T-helper 2 cell (primary cell): ENCODE measurements at regions not wholly inside any gene's neighbourhood (a gene's known extent, or its start where the extent isn't known, plus 50 kb on each side); places are given as distances from the start of the nearest gene placed in this dataset.
"Not testable (repeated sequence)": the region's sequence is repeated elsewhere in the genome, so short reads cannot be mapped to it uniquely, and the experiment has no call there.

ENCODE experiments used
- DNase-seq, 5 experiments: peaks; one replicate each; pipeline versions ENCODE4 v3.0.0 to v3.0.0-alpha.2; 2012 to 2022

DNA sequence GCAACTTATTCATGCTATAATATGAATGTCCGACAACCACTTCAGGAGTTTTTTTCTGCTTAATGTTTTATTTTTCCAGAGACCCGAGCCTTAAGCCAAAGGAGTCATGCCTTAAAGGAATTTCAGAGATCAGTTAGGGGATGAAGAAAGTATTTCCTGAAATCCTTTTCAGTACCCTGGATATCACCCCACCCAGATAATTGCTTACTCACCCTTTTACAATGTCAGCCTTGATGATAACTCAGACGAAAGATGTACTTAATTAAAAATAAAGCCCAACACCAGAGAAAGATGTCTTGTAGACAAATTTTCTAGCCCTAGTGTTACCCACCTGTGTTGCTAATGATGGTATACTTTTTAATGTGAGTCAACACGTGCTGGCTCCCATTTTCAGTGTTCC, 124.1 kb downstream of the XCL2 start:
- DNase-seq: no peak

DNA sequence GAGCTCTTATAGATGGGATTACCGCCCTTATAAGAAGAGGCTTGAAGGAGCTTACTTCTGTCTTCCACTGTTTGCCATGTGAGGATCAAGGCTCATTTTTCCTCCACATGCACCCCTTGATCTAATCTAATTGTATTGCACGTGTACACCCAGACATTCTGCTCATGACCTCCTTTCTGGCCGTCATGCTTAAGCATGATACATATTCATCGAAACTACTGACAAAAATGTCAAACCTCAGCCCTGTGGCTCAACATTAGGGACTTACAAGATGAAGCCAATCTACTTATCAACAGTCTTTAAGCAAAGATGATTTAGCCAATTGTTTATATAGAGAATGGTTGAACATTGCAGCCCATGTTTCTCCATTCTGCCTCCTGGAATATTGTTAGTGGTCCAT, 127.6 kb downstream of the XCL2 start:
- no peak for DNase-seq

DNA sequence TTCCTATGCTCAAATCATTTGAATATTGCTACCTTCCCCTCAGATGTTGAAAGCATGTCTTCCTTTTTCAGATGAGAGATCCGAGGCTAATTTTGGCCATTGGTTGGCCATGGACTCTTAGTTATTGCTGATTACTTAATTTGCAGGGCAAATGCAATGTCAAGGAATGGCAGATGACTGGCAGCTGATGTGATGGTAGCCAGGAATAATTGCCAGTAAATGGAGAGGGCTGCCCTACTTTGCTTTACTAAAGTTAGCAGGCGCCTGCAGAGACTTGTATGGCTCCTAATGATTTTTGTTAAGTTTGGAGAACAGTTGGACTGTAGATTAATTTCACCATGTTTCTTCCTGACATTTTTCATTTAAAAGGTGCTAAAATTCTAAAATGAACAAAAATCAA, 128.9 kb downstream of the XCL2 start:
- no peak for DNase-seq

DNA sequence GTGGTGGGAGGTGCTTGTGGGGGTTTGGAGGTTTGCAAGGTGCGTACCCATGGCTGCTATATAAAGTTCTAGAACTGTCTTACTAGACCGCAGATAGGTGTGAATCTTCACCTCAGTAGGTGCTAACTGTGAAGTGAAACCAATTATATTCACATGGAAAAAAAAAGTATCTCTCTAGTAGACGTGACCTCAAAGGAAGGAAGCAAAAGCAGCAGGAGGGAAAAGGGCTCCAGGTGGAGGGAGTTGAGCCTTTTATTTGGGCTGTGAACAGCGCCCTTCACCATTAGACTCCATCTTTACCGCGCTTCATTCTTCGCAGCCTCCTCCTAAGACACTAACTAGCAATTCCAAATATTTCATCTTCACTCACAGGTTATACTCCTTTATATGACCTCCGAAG, 129.8 kb downstream of the TBX19 start:
- peak in 2 of 5 experiments; percentile 53 to 77 for DNase-seq

DNA sequence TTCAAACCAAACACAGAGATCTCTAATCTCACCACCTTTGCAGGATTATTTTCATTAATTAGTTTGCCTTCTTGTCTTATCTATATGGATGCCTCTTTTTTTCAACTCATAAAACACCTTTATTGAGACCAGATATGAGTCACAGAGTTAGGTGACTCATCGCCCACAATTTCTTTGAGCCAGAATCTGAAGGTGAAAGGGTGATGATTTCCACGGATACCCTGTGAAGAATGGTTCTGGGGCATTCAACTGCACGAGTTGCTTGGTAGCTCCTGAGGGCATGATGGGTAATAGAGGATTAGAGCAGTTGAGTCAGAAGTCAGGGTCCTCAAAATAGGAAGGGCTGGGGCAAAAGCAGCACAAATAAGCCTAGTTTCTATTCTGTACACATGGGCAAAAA, 128.2 kb downstream of the TBX19 start:
- peak in 4 of 5 experiments; percentile 17 to 89 (median 50) for DNase-seq

DNA sequence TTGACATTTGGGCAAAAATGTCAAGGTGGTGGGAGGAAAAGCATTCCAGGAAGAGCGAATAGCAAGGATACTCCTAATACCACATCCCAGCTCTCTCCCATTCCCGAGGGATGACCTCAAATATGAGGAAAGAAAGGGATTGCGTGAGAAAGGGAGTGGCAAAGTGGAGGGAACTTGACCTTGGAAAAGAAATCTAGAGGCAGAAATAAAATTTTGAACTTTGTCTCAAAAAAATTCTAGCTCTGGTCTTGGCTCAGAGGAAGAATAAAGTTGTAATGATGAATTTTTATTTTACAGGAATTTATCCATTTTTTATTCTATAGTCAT, 127.8 kb downstream of the TBX19 start:
- DNase-seq: no peak

DNA sequence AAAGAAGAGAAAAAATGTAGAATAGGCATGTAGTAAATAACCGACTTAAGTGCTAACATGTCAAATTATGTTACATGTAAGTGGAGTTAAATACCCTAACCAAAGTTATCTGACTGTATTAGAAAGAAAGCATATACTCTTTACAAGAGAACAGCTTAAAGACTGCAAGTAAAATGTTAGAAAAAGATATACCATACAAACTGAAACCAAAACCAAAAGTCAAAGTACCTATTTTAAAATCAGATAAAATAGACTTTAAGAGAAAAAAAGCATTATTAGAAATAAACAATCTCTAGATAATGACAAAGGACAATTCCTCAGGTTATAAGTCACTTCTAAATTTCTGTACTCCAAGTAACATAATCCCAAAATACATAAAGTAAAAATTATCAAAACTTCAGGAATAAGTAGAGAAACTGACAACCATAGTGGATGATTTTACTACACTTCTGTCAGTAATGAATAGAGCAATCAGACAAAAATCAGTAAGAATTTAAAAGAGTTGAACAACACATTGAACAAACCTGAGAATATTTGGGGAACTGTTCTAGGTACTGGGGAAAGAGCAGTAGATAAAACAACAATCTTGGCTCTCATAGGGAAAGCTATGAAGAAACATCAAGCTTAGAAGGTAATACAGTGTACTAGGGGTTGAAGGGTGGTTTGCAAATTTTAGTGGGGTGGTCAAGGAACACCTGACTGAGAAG, 127.3 kb downstream of the TBX19 start:
- DNase-seq: peak in 1 of 5 experiments; percentile 43

DNA sequence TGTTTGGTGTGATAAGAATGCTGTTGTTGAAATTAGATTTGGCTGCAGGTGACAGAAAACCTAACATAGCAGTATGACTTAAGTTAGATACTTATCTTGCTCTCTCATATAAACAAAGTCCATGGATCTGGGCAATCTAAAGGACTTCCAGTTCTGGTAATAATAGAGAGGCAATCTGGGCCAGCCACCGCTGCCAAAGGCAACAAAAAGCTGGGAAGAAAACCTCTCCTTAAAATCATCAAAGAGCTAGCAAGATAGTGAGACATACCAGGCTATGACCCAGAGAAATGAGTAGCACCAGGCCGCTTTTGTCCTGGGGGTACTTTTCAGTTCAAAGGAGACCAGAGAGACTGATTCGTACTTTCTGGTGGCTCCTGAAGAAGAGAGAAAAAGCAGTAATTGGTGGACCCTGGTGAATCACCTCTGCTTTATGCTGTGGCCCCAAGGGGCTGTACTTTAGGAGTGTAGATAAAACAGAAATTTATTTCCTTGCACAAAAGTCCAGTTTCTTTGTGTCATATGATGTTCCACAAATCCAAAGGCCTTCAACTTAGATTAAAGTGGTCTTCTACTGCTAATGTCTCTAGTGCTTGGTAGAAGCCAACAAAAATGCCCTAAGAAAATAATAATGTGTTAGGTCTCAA, 125.4 kb downstream of the TBX19 start:
- DNase-seq: no peak

DNA sequence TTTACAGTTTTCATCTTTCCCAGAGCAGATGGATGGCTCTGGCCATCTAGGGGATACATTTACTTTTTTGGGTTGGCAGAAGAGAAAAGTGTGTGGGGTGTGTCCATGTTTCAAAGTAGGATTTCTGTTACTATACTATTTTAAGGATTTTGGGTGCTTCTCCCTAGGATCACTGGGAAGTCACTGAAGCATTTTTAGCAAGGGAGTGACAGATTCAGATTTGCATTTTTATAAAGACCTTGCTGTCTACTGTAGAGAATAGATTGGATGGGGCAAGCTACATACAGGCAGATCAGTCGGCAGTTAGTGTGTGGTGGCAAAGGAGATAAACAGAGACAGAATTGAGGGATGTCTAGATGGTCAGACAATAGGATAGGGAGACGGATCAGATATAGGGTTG, 122.5 kb downstream of the TBX19 start:
- DNase-seq: no peak

DNA sequence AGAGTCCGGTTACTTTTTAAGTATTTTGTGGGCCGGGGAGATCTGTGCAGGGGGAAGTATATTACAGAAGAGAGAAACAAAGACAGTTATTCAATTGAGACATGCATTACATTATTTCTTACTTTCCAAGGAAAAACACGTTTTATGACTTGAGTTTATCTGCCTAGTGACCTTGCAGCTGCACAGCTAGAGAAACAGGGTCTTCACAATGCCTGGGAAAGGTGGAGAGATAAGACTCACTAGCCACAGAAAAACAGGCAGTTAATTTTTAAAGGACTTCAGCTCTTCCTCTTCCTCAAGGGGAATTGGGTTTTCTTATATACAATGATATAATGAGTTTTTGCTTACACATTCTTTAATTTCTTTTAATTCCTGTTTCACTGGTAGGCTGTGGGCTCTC, 121.8 kb downstream of the TBX19 start:
- not testable (repeated sequence) for DNase-seq

DNA sequence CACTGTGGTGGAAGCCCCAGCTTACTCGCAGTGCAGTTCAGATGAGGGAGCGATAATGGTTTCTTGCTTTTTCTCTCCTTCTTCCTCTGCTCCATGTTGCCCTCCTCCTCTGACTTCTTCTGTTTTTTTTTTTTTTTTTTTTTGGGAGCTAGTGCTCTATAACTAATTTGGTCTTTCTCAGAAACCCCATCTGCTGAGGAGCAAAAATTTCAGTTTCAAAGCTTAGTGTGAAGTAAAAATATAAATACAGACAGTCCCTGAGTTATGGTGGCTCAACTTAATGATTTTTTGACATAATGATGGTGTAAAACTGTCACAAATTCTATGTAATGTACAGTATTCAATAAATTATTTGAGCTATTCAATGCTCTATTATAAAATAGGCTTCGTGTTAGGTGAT, 120.7 kb downstream of the TBX19 start:
- no peak for DNase-seq

DNA sequence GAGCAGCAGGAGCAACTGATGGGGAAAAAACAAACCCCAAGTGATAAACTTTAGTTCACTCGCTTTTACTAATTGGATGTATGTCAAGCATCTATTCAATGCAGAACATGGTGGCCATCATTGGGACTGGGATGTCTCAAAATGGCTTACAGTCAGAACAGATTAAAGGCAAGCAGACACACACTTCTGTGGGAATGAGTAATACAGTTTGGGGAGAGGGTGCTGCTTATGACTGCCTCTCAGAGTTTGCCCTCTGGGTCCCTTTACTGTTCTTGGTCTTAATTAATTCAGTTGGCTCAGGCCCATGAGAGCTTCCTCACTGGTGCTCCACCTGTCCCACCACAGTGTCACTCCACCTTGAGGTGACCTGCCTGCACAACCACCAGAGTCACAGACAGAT, 119.5 kb downstream of the TBX19 start:
- peak in 1 of 5 experiments; percentile 27 for DNase-seq

DNA sequence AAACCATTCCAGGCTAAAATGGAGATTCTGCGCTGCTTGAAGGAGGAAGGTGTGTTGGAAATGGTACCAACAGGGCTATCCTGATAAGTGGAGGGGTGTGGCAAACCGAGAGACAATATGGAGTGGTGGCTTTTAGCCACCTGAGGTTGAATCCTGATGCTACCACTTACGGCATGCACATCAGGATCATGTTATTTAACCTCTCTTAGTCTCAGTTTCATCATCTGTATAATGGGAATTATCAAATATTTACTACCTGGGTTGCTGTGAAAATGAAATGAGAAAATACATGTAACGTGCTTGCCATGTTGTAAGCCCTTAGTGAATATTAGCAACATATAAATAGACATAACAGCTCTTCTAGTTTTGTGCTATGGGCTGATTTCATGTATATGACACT, 117.1 kb downstream of the TBX19 start:
- DNase-seq: no peak

DNA sequence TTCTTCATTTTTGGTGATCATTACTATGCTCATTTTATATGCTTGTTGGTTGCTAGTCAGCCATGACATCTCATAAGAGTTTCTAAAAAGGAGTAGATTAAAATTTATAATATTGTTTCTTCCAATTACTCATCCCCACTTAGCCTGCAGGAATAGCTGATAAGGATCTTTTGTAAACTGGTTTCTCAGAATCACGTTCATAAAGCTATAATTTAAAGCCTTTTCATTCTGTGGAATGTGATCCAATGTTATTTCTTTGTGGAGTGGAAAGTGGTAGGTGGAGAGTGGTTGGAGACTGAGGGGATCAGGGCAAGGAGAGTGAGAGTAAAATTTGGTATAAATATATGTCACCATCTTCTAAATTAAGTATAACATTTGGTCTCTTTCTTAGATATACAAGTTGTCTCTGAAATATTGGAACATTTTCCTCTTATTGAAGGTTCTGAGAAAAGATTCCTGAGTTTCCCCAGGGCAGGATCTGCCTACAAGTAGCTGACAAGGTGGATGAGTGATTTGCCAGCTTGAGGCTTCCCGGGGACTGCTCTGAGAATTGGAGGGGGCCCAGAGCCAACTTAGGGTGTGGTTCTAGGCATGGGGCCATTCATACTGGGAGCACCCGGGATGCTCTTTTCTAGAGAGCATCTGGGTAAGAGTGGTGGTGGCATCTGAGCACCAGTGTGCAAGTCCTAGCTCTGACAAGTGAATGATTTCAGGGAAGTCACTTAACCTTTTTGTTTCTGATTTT, 116.4 kb downstream of the TBX19 start:
- DNase-seq: no peak

DNA sequence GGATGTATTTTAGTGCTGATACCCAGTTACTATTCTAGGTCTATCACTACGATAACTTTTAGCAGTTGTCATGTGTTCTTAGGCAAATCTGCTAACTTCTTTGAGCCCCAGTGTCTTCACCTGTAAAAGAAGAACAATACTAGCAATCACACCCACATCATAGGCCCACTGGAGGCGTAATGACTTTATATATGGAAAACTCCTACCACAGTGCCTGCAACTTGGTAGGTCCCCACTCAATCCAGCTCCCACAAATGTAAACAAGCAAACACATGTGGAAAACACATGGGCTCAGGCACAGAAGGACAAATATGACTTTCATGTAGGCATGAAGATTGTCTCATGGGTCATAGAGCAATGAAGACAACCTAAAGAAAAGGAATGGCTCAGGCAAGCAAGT, 115.8 kb downstream of the TBX19 start:
- no peak for DNase-seq

DNA sequence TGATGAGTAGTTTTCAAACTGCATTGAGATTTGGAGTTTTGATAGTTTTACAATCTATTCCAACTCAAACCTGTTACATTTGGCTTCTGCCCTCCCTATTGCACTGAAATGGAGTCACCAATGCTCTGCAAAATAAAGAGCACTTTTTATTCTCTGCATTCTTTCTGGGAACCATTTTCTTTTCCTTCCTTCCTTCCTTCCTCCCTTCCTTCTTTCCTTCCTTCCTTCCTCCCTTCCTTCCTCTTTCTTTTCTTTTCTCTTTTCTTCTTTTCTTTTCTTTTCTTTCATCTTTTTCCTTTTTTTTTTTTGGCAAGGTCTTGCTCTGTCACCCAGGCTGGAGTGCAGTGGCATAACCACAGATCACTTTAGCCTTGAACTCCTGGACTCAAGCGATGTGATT, 114.2 kb downstream of the TBX19 start:
- DNase-seq: no peak

DNA sequence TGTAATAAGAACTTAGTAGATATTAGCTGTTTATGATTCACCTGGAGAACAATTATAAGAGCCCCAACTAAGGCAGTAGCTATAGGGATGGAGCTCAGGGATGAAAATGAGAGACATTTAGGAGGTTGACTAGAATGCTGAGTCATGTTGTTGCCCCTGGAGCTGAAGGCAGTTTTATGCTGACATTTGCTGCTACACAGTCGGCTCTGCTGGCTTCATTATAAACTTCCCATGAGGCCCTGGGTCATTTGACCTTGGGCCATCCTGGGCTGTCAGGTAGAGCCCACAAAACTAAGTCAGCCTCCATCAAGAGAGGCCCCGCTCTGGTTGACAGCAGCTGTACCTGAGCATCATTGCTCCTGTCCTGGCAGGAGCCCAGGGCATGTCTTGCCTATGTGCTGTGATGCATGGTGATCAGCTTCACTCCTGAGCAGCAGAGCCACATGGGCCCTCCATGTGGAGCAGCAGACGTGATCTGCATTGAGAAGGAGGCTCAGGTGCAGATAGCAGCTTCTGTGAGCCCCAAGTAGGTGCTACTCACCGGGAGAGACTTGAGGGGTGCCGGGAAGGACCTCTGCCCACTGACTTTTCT, 112.4 kb downstream of the TBX19 start:
- DNase-seq: no peak

DNA sequence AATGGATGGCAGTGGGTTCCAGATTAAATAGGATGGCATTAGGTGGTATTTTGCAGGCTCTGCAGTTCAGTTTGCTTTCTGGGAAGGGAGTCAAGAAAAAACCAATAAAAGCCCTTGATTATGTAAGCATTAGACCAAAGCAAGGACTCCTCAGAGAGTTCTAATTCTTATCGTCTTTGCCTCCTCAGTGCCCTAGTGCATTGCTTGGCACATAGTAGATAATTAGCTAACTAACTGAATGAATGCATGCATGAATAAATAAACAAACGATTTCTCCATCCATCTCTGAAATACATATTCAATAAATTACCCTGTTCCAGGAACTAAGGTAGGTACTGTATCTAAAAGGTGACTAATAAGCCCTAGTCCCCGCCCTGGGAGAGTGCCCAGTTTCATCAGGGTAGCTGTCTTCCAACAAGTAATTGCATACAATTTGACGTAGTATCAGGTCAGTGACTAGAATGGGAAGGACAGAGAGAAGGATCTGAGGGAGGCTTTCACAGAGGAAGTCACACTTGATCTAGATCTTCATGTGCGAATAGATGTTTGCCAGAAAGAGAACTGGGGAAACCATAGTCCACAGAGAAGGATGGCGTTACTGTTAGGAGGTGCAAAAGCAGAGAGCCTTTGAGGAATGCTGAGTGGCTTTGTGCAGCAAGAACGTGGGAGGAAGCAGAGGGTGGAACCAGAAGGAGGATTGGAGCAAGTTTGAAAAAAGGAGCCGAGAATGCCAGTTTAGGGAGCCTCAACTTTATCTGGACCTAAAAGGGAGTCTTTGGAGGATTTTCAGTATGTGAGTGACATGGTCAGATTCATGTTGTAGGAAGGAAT, 111.4 kb downstream of the TBX19 start:
- DNase-seq: peak in 1 of 5 experiments; percentile 42

DNA sequence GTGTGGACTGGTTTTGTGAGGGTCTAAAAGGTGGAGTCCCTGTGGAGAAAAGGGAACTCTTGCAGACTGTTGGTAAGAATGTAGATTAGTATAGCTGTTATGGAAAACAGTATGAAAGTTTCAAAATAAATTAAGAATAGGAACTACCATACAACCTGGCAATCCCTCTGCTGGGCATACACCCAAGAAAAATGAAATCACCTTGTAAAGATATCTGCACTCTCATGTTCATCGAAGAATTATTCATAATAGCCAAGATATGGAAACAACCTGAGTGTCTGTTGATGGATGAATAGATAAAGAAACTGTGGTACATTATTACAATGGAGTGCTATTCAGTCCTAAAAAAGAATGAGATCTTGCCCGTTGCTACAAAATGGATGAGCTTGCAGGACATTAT, 109.6 kb downstream of the TBX19 start:
- no peak for DNase-seq

DNA sequence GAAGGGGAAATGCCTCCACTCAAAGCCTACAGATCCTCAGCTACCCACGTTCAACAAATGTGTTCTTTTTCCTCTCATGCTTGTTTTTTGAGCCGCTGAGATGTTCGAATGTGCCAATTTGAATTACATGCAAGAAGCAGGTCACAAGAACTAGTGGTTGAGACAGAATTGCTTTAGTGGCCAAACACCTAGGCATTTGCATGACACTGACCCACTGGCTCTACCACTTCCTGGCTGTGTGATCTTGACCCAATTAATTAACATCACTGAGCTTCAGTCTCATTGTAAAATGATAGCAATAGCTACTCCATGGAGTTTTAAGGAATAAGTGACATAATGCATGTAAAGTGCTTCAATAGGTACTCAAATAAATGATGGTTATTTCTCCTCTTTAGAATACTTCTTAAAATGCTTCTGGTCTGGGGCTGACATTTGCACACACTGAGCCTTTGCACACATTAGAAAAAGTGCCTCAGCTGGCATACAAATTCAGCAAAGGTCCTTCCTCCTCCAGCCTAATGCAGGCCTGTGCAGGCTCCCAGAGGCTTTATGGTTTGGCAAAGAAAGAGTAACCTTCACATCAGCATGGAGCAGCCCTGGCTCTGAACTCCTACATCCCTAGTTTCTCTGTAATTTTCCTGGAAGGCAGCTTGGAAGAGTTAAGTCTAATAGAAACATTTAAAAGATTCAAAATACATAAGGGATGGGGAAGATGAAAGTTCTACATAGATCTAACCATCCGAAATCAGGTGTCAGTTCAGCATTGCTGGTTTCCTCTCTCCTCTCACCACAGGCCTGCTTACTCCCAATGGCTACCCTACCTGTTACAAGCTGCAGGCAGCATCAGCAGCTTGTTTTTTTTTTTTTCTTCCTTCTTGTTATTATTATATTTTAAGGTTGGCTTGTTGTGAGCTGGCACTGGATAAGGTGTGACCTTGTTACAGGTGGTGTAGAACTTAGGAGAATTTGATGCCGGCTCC, 107.4 kb downstream of the TBX19 start:
- peak in 1 of 5 experiments; percentile 29 for DNase-seq

DNA sequence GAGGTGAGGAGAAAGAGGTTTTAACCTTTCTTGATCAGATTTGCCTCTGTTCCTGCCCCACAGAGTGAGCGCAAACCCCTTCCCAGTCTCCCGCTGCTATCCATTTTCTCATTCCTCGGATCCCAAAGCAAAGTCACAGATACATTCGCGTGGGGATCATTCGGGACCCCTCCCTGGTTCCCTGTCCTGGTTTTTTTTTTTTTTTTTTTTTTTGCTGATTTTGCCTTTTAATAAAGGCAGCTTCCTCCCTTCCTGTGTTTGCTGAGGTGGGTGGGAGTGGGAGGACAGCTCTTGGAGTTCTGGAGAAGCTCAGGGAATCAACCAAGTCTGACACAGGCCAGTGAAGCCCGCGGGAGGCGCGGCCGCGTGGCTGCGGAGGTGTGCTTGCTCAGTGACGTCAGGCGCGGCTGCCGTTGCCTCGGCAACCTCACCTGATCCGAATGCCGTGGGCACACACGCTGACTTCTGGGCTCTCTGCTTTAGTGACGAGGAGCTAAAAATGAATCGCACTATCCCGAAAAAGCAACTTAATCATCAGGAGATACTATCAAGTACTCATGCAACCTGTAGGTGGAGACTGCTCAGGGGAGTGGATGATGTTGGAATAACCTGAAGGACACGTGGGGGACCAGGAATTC, 106.4 kb downstream of the TBX19 start:
- DNase-seq: peak; percentile 35 to 85 (median 72)
